Neural cell (in vitro differentiated cells): ENCODE measurements at regions not wholly inside any gene's neighbourhood (a gene's known extent, or its start where the extent isn't known, plus 50 kb on each side); places are given as distances from the start of the nearest gene placed in this dataset.

Experiments
- CTCF ChIP-seq: fragments of 450-650 bp; IDR thresholded peaks from 2 replicates; pipeline ENCODE4 v1.5.1; 2014; ENCODE audit warnings: antibody characterized with exemption, mild to moderate bottlenecking, moderate library complexity; ENCODE audit not compliant: poor library complexity, severe bottlenecking
- EZH2 ChIP-seq: fragments of 200-600, 300-800 bp; shearing (Covaris generic), sonication (generic); IDR thresholded peaks from 2 replicates; pipeline ENCODE4 v1.6.1; 2014; ENCODE audit warnings: antibody characterized with exemption, low read length, borderline replicate concordance, mild to moderate bottlenecking; ENCODE audit not compliant: insufficient read depth, poor library complexity, severe bottlenecking
- MXI1 ChIP-seq: fragments of 450-650 bp; conservative IDR thresholded peaks from 2 replicates; pipeline ENCODE4 v1.6.1; 2014; ENCODE audit warnings: antibody characterized with exemption, mild to moderate bottlenecking; ENCODE audit not compliant: poor library complexity, severe bottlenecking
- POLR2AphosphoS5 ChIP-seq: IDR thresholded peaks from 2 replicates; pipeline ENCODE4 v1.6.1; 2012
- RAD21 ChIP-seq: fragments of 450-650 bp; conservative IDR thresholded peaks from 2 replicates; pipeline ENCODE4 v1.6.1; 2014; ENCODE audit warnings: antibody characterized with exemption, mild to moderate bottlenecking, moderate library complexity
- SMC3 ChIP-seq: fragments of 450-650 bp; conservative IDR thresholded peaks from 2 replicates; pipeline ENCODE4 v1.6.1; 2014; ENCODE audit warnings: antibody characterized with exemption, mild to moderate bottlenecking, moderate library complexity; ENCODE audit not compliant: poor library complexity
- TAF1 ChIP-seq: IDR thresholded peaks from 2 replicates; pipeline ENCODE4 v1.6.1; 2012; ENCODE audit warnings: low read depth

DNA sequence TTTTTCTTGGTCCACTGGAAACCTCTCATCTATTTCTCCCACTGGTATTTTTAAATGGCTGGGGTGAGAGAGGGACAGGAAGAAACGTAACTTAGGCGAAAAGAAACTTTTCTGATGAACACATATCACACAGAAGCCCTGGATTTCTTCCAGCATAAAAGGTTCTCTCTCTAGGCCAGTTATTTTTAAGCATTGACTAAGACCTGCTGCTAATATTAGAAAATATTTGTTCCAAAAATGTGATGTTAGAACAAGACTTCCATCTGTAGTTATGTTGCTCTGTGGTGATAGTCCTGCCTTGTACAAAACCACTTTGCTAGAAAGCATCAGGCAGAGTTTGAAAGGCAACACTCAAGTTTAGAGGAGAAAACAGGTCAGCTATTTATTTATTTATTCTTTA lies 537.7 kb downstream of the MCTP2 start:
- TF ChIP-seq POLR2AphosphoS5 (no peak), CTCF (no peak), EZH2 (no peak), MXI1 (no peak), RAD21 (no peak), TAF1 (no peak), SMC3 (no peak)
